Vagina (tissue), 2 donors: ENCODE measurements at regions not wholly inside any gene's neighbourhood (a gene's known extent, or its start where the extent isn't known, plus 50 kb on each side); places are given as distances from the start of the nearest gene placed in this dataset.

Source experiments
- POLR2A ChIP-seq, 2 donors: fragments of 450-650 bp; IDR thresholded peaks; one replicate each; pipeline ENCODE4 v1.6.1; 2017; ENCODE audit warnings: antibody characterized with exemption in 2 of 2, mild to moderate bottlenecking in 2 of 2, moderate library complexity in 2 of 2
- POLR2AphosphoS5 ChIP-seq, 2 donors: sonication (generic); formaldehyde crosslinking; IDR thresholded peaks; one replicate each; pipeline ENCODE4 v1.9.0; 2017; ENCODE audit warnings: antibody characterized with exemption in 2 of 2, mild to moderate bottlenecking in 2 of 2, low read depth in 1 of 2; ENCODE audit not compliant: insufficient read depth in 1 of 2
- TF ChIP-seq, protein P1 (sequence below), 3 experiments: fragments of 450-650 bp in 2 of 3; fragments of 200-600 bp in 1 of 3; sonication (generic) in 1 of 3; IDR thresholded peaks; one replicate each; pipeline ENCODE4 v1.5.1; 2017 to 2019; ENCODE audit warnings: antibody characterized with exemption in 3 of 3, mild to moderate bottlenecking in 2 of 3, moderate library complexity in 2 of 3

DNA sequence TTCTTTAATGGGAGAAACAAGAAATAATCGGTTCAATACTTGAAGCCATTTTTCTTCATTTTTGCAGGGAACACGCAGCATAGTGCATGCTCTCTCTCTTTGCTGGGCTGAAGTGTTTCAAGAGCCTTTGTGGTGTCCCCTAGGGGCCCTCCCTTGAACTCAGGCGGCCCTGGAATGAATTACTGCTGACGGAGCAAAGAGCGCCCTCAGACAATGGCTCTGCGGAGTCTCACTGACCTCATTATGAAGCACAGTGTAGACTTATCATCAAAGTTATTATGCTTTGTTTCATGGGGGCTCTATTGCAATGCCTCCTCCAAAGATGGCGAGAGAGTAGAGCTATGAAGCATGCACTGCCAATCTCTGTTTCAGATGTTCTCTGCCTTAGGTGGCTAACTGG is 64.8 kb upstream of the ADCY2 start:
- TF ChIP-seq POLR2A (IDR thresholded peaks at IDR 0.05) (no peak), POLR2AphosphoS5 (IDR thresholded peaks at IDR 0.05; ENCODE audit: insufficient read depth in 1 of 2, low read depth in 1 of 2) (no peak)
- TF ChIP-seq, protein P1, sequence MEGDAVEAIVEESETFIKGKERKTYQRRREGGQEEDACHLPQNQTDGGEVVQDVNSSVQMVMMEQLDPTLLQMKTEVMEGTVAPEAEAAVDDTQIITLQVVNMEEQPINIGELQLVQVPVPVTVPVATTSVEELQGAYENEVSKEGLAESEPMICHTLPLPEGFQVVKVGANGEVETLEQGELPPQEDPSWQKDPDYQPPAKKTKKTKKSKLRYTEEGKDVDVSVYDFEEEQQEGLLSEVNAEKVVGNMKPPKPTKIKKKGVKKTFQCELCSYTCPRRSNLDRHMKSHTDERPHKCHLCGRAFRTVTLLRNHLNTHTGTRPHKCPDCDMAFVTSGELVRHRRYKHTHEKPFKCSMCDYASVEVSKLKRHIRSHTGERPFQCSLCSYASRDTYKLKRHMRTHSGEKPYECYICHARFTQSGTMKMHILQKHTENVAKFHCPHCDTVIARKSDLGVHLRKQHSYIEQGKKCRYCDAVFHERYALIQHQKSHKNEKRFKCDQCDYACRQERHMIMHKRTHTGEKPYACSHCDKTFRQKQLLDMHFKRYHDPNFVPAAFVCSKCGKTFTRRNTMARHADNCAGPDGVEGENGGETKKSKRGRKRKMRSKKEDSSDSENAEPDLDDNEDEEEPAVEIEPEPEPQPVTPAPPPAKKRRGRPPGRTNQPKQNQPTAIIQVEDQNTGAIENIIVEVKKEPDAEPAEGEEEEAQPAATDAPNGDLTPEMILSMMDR (IDR thresholded peaks at IDR 0.05): no peak
